ENCODE measurements at regions not wholly inside any gene's neighbourhood (a gene's known extent, or its start where the extent isn't known, plus 50 kb on each side); places are given as distances from the start of the nearest gene placed in this dataset.

DNA sequence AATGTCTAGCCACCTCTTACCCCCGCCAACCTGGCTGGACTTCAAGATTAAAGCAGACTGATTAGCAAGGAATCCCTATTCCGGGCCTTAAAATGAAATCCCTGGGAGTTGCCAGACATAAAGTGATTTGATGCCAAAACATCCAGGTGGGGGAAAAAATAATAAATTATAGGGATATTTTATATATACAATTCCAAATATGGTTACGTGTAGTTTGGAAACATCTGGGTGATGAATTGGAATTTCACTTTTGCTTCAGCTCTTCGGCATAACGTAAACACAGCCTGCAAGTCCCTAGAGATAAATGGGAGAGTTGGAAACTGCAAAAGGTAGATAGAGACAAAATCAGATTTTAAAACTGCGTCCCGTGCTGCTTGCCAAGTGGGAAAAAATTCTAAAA lies 545.5 kb upstream of the MDFIC2 start:
- Histone ChIP-seq H2AFZ (ENCODE audit: low read depth, low read length) (no peak overlapping the region), H3K36me3 (ENCODE audit: control insufficient read depth in 2 of 2, extremely low read depth in 1 of 2, insufficient read depth in 2 of 2, low read length in 2 of 2) (no peaks in the 10 kb centered on the region), H3K4me1 (ENCODE audit: control insufficient read depth, extremely low read depth, insufficient read depth, low read length) (peaks cover 21% of the 10 kb centered on the region), H3K9me3 (replicated peaks; ENCODE audit: control insufficient read depth, insufficient read depth, low read length) (no peaks in the 10 kb centered on the region), H3K27me3 (ENCODE audit: control insufficient read depth in 2 of 2, insufficient read depth in 2 of 2, low read length in 2 of 2) (no peaks in the 10 kb centered on the region), H3K4me3 (replicated peaks in 1 of 3; ENCODE audit: insufficient read depth in 1 of 3, low read depth in 1 of 3, low read length in 3 of 3) (no peak overlapping the region), H3K9me1 (replicated peaks; ENCODE audit: control insufficient read depth, extremely low read depth, insufficient read depth, low read length) (no peaks in the 10 kb centered on the region), H3K9ac (replicated peaks; ENCODE audit: extremely low read depth, insufficient read depth, low read length) (no peak overlapping the region), H3K27ac (ENCODE audit: insufficient read depth, low read depth, low read length) (no peak overlapping the region), H3K79me2 (ENCODE audit: control insufficient read depth, insufficient read depth, low read length) (no peaks in the 10 kb centered on the region), H4K20me1 (replicated peaks; ENCODE audit: control insufficient read depth, extremely low read depth, insufficient read depth, low read length) (no peaks in the 10 kb centered on the region), H3K4me2 (ENCODE audit: insufficient read depth, low read length) (no peak overlapping the region)
- TF ChIP-seq JUN (IDR thresholded peaks at IDR 0.05; ENCODE audit: borderline replicate concordance, insufficient read depth, insufficient read length, low read depth), result no peak
- no peak for TF ChIP-seq POLR2A (IDR thresholded peaks at IDR 0.05; ENCODE audit: low read depth, low read length)
- TF ChIP-seq, protein P1, sequence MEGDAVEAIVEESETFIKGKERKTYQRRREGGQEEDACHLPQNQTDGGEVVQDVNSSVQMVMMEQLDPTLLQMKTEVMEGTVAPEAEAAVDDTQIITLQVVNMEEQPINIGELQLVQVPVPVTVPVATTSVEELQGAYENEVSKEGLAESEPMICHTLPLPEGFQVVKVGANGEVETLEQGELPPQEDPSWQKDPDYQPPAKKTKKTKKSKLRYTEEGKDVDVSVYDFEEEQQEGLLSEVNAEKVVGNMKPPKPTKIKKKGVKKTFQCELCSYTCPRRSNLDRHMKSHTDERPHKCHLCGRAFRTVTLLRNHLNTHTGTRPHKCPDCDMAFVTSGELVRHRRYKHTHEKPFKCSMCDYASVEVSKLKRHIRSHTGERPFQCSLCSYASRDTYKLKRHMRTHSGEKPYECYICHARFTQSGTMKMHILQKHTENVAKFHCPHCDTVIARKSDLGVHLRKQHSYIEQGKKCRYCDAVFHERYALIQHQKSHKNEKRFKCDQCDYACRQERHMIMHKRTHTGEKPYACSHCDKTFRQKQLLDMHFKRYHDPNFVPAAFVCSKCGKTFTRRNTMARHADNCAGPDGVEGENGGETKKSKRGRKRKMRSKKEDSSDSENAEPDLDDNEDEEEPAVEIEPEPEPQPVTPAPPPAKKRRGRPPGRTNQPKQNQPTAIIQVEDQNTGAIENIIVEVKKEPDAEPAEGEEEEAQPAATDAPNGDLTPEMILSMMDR (IDR thresholded peaks at IDR 0.05; ENCODE audit: extremely low read depth in 1 of 2, insufficient read depth in 1 of 2, low read depth in 1 of 2, low read length in 2 of 2), result no peak
- no peak for TF ChIP-seq FOS (IDR thresholded peaks at IDR 0.05; ENCODE audit: borderline replicate concordance, insufficient read depth, low read length)
- intact Hi-C loops (cut with micrococcal nuclease) (no loop called here), dilution Hi-C loops (cut with MboI; ENCODE audit: extremely low pct_ligation_motif_present, low sequenced_read_pairs) (no loop called here)
- ChIA-PET CTCF (interaction anchor here (2.3 kb wide), 1 partner anchor 141 kb away, joined by 6 read pairs; no protein-coding TSS in a partner anchor), POLR2A (no interaction called here)
- DNase-seq (ENCODE audit: low read depth, low spot score) (no peak), FAIRE-seq (no peak)
- no TSS peak for BruUV-seq (replicated peaks)

DNA sequence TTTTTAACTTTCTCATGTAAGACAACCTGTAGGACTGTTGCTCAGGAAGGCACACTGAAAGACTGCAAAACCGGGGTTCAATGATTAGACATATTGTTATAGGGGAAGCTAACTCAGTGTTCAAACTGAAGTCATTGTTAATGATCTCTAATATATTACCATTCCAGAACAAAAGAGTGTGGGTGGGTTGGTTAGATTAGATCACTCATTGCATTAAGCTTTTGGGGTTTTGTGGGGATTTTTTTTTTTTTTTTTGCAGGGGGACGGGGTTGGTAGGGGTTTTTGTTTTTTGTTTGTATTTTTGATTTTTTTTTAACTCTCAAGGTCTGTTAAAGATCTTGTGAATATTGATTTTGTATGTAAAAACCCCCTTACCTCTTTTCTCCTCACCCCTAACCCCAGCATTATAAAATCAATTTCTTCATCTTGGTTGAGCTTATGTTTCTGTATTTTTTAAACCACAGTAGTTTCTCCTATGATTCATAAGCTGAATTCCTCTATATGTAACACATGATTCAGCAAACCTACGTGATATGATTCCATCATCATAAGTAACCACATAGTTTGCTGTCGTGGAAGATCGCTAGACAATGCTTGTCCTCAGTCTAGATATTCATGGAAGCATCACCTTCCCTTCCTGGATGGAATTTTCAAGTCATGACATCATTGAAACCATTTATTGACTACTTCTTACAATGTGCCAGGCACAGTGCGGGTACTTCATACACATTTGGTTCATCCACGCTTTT lies 544.1 kb upstream of the MDFIC2 start:
- Histone ChIP-seq H4K20me1 (replicated peaks; ENCODE audit: control insufficient read depth, extremely low read depth, insufficient read depth, low read length) (no peaks in the 10 kb centered on the region), H3K9ac (replicated peaks; ENCODE audit: extremely low read depth, insufficient read depth, low read length) (no peak overlapping the region), H3K4me1 (ENCODE audit: control insufficient read depth, extremely low read depth, insufficient read depth, low read length) (peaks cover 21% of the 10 kb centered on the region), H3K79me2 (ENCODE audit: control insufficient read depth, insufficient read depth, low read length) (no peaks in the 10 kb centered on the region), H3K9me3 (replicated peaks; ENCODE audit: control insufficient read depth, insufficient read depth, low read length) (no peaks in the 10 kb centered on the region), H3K27ac (ENCODE audit: insufficient read depth, low read depth, low read length) (no peak overlapping the region), H3K36me3 (ENCODE audit: control insufficient read depth in 2 of 2, extremely low read depth in 1 of 2, insufficient read depth in 2 of 2, low read length in 2 of 2) (no peaks in the 10 kb centered on the region), H3K4me2 (ENCODE audit: insufficient read depth, low read length) (no peak overlapping the region), H3K4me3 (replicated peaks in 1 of 3; ENCODE audit: insufficient read depth in 1 of 3, low read depth in 1 of 3, low read length in 3 of 3) (no peak overlapping the region), H3K27me3 (ENCODE audit: control insufficient read depth in 2 of 2, insufficient read depth in 2 of 2, low read length in 2 of 2) (no peaks in the 10 kb centered on the region), H3K9me1 (replicated peaks; ENCODE audit: control insufficient read depth, extremely low read depth, insufficient read depth, low read length) (no peaks in the 10 kb centered on the region), H2AFZ (ENCODE audit: low read depth, low read length) (peak overlapping the region; percentile 69)
- intact Hi-C loops (cut with micrococcal nuclease) (no loop called here), dilution Hi-C loops (cut with MboI; ENCODE audit: extremely low pct_ligation_motif_present, low sequenced_read_pairs) (no loop called here)
- DNase-seq (ENCODE audit: low read depth, low spot score) (peak; percentile 42), FAIRE-seq (no peak)
- TF ChIP-seq MYC (IDR thresholded peaks at IDR 0.05; ENCODE audit: low read depth, low read length) (no peak), POLR2A (IDR thresholded peaks at IDR 0.05; ENCODE audit: low read depth, low read length) (no peak), GATA2 (IDR thresholded peaks at IDR 0.05; ENCODE audit: insufficient read depth, insufficient read length, low read depth, low read length) (no peak), POLR2AphosphoS5 (IDR thresholded peaks at IDR 0.05; ENCODE audit: insufficient read depth, low read depth, low read length) (no peak), JUN (IDR thresholded peaks at IDR 0.05; ENCODE audit: borderline replicate concordance, insufficient read depth, insufficient read length, low read depth) (peak; percentile 41), FOS (IDR thresholded peaks at IDR 0.05; ENCODE audit: borderline replicate concordance, insufficient read depth, low read length) (peak; percentile 69), EZH2 (IDR thresholded peaks at IDR 0.05; ENCODE audit: borderline replicate concordance, low read depth, low read length, severe bottlenecking) (no peak)
- TF ChIP-seq, protein P2, sequence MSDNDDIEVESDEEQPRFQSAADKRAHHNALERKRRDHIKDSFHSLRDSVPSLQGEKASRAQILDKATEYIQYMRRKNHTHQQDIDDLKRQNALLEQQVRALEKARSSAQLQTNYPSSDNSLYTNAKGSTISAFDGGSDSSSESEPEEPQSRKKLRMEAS (IDR thresholded peaks at IDR 0.05; ENCODE audit: insufficient read depth, insufficient read length), result no peak
- ChIA-PET POLR2A (interaction anchor here (0.7 kb wide), 1 partner anchor 72 kb away, joined by 6 read pairs; no protein-coding TSS in a partner anchor), CTCF (interaction anchor here (0.7 to 2.3 kb wide), 3 partner anchors 16 to 256 kb away, joined by 3 to 6 read pairs (median 5); no protein-coding TSS in a partner anchor)
- BruUV-seq (replicated peaks), result no TSS peak

All from endothelial cell of umbilical vein (primary cell).